ENCODE measurements at regions not wholly inside any gene's neighbourhood (a gene's known extent, or its start where the extent isn't known, plus 50 kb on each side); places are given as distances from the start of the nearest gene placed in this dataset.

DNA sequence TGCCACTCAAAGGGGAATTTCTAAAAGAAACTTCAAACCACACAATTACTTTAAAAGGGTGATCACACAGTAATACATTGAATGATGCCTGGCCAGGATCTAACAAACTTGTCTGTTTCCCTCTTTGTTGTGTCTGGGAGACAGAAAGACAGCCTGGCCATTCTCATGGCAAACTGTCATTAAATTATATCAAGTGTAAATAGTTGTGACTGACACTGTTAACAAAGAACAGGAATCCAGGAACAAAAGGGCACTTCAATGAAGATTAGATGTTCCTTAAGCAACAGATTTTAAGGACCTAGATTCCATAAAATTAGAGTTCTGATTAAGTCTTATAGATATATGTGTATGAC is 383.6 kb downstream of the KCNJ2 start:
- Histone ChIP-seq H4K8ac (ENCODE audit: extremely low read depth, insufficient read depth, low read length) (no peak overlapping the region), H3K4me2 (ENCODE audit: insufficient read depth in 1 of 2, low read depth in 2 of 2, low read length in 2 of 2) (no peak overlapping the region), H3K36me3 (ENCODE audit: control insufficient read depth in 2 of 4, insufficient read depth in 4 of 4, low read length in 3 of 4) (no peaks in the 10 kb centered on the region), H2BK20ac (ENCODE audit: low read length) (no peak overlapping the region), H4K5ac (ENCODE audit: insufficient read length, low read depth, low read length) (no peak overlapping the region), H3K4me1 (replicated peaks in 1 of 4; ENCODE audit: control insufficient read depth in 3 of 4, insufficient read depth in 4 of 4, low read length in 3 of 4) (no peaks in the 10 kb centered on the region), H2AFZ (ENCODE audit: low read length) (no peak overlapping the region), H3K4ac (replicated peaks; ENCODE audit: insufficient read length, low read depth, low read length) (no peak overlapping the region), H2BK12ac (ENCODE audit: low read depth, low read length) (no peak overlapping the region), H3K27ac (ENCODE audit: low read depth, low read length) (no peak overlapping the region), H3K27me3 (replicated peaks in 1 of 4; ENCODE audit: control insufficient read depth in 3 of 4, extremely low read depth in 1 of 4, insufficient read depth in 3 of 4, low read length in 3 of 4) (no peaks in the 10 kb centered on the region), H3K18ac (ENCODE audit: extremely low read depth, low read length) (no peak overlapping the region), H4K20me1 (replicated peaks in 1 of 2; ENCODE audit: control insufficient read depth in 1 of 2, insufficient read depth in 2 of 2, low read length in 2 of 2) (no peaks in the 10 kb centered on the region), H3K23me2 (ENCODE audit: low read depth, low read length) (peaks cover 1% of the 10 kb centered on the region; the same call in 1 of the 2 replicates), H2BK120ac (replicated peaks; ENCODE audit: low read depth, low read length) (no peak overlapping the region), H2BK15ac (ENCODE audit: low read length) (no peak overlapping the region), H2BK5ac (ENCODE audit: low read depth, low read length) (no peak overlapping the region), H3K79me2 (ENCODE audit: control insufficient read depth in 1 of 2, insufficient read depth in 2 of 2, low read length in 2 of 2) (no peaks in the 10 kb centered on the region), H3K79me1 (ENCODE audit: low read depth, low read length) (no peaks in the 10 kb centered on the region), H3K9ac (replicated peaks in 1 of 4; ENCODE audit: extremely low read depth in 1 of 4, low read depth in 3 of 4, low read length in 3 of 4) (no peak overlapping the region), H3K56ac (replicated peaks; ENCODE audit: insufficient read length, low read depth, low read length) (no peak overlapping the region), H3K9me3 (ENCODE audit: insufficient read depth in 2 of 2, low read depth in 1 of 2, low read length in 1 of 2) (peaks cover 3 to 4% of the 10 kb centered on the region in 2 experiments; a peak in 1 of 4 replicates), H4K91ac (replicated peaks; ENCODE audit: insufficient read length, low read length) (no peak overlapping the region), H3K4me3 (ENCODE audit: extremely low read depth in 1 of 4, insufficient read depth in 2 of 4, low read depth in 3 of 4, low read length in 4 of 4) (no peak overlapping the region), H2AK5ac (ENCODE audit: low read depth, low read length) (no peak overlapping the region), H3K23ac (ENCODE audit: insufficient read length) (no peak overlapping the region), H3K14ac (ENCODE audit: insufficient read length) (no peak overlapping the region)
- CTCF ChIA-PET (ENCODE audit: partially characterized antibody): interaction anchor here (0.8 to 2.1 kb wide), 4 partner anchors 10 to 991 kb away, joined by 3 to 6 read pairs (median 4); no protein-coding TSS in a partner anchor
- DNase-seq (ENCODE audit: low read depth in 1 of 2, low spot score in 2 of 2) (no peak), FAIRE-seq (no peak)
- POLR2A ChIA-PET (ENCODE audit: partially characterized antibody): no interaction called here
- TF ChIP-seq, protein P1, sequence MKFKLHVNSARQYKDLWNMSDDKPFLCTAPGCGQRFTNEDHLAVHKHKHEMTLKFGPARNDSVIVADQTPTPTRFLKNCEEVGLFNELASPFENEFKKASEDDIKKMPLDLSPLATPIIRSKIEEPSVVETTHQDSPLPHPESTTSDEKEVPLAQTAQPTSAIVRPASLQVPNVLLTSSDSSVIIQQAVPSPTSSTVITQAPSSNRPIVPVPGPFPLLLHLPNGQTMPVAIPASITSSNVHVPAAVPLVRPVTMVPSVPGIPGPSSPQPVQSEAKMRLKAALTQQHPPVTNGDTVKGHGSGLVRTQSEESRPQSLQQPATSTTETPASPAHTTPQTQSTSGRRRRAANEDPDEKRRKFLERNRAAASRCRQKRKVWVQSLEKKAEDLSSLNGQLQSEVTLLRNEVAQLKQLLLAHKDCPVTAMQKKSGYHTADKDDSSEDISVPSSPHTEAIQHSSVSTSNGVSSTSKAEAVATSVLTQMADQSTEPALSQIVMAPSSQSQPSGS (IDR thresholded peaks at IDR 0.05; ENCODE audit: low read length): no peak
- no peak for TF ChIP-seq KDM4A (IDR thresholded peaks at IDR 0.05; ENCODE audit: low read depth, low read length, severe bottlenecking)
- TF ChIP-seq SP4 (IDR thresholded peaks at IDR 0.05; ENCODE audit: low read length): no peak
- TF ChIP-seq BCL11A (IDR thresholded peaks at IDR 0.05; ENCODE audit: low read depth in 2 of 2, low read length in 2 of 2): no peak
- no peak for TF ChIP-seq CBX8 (IDR thresholded peaks at IDR 0.05; ENCODE audit: borderline replicate concordance, low read depth, low read length)
- TF ChIP-seq GTF2F1 (IDR thresholded peaks at IDR 0.05; ENCODE audit: borderline replicate concordance, low read depth, low read length): no peak
- TF ChIP-seq, protein P2, sequence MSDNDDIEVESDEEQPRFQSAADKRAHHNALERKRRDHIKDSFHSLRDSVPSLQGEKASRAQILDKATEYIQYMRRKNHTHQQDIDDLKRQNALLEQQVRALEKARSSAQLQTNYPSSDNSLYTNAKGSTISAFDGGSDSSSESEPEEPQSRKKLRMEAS (IDR thresholded peaks at IDR 0.05): no peak
- TF ChIP-seq, protein P3, sequence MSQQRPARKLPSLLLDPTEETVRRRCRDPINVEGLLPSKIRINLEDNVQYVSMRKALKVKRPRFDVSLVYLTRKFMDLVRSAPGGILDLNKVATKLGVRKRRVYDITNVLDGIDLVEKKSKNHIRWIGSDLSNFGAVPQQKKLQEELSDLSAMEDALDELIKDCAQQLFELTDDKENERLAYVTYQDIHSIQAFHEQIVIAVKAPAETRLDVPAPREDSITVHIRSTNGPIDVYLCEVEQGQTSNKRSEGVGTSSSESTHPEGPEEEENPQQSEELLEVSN (IDR thresholded peaks at IDR 0.05): no peak
- TF ChIP-seq EZH2 (IDR thresholded peaks at IDR 0.05; ENCODE audit: low read depth, low read length, severe bottlenecking): no peak
- TF ChIP-seq POLR2A (IDR thresholded peaks at IDR 0.05; ENCODE audit: control extremely low read depth in 1 of 2, low read depth in 2 of 2, low read length in 2 of 2): no peak
- TF ChIP-seq SP1 (IDR thresholded peaks at IDR 0.05; ENCODE audit: low read depth, low read length): no peak
- TF ChIP-seq, protein P4, sequence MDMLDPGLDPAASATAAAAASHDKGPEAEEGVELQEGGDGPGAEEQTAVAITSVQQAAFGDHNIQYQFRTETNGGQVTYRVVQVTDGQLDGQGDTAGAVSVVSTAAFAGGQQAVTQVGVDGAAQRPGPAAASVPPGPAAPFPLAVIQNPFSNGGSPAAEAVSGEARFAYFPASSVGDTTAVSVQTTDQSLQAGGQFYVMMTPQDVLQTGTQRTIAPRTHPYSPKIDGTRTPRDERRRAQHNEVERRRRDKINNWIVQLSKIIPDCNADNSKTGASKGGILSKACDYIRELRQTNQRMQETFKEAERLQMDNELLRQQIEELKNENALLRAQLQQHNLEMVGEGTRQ (IDR thresholded peaks at IDR 0.05; ENCODE audit: low read length): no peak
- TF ChIP-seq SRF (IDR thresholded peaks at IDR 0.05; ENCODE audit: low read depth, low read length): no peak
